HG03025 (cell line): ENCODE measurements at regions not wholly inside any gene's neighbourhood (a gene's known extent, or its start where the extent isn't known, plus 50 kb on each side); places are given as distances from the start of the nearest gene placed in this dataset.

Experiments
- ATAC-seq: cut with Tn5 transposase; IDR thresholded peaks from one replicate; pipeline ENCODE4 v1.9.1; 2021; ENCODE audit warnings: mild to moderate bottlenecking, moderate library complexity; ENCODE audit not compliant: unreplicated experiment, low FRiP score

DNA sequence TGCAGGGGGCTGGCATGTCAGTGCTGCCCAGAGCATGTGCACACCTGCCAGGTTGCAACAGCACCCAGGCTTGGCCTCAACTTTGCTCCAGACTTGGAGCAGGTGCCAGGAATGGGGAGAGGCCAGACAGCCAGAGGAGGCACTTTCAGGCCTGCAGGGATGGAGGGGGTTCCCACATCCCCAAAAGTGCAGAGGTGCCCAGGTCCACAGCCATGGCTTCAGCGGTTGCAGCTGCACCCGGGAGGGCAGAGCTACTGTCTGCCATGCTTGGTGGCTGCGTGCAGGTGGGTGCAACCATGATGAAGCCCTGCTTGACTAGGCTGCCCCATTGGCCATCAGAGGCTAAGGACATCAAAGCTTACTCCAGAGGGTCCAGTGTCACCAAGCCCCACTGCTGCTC is 196.8 kb upstream of the VRK2 start:
- ATAC-seq, result no peak

DNA sequence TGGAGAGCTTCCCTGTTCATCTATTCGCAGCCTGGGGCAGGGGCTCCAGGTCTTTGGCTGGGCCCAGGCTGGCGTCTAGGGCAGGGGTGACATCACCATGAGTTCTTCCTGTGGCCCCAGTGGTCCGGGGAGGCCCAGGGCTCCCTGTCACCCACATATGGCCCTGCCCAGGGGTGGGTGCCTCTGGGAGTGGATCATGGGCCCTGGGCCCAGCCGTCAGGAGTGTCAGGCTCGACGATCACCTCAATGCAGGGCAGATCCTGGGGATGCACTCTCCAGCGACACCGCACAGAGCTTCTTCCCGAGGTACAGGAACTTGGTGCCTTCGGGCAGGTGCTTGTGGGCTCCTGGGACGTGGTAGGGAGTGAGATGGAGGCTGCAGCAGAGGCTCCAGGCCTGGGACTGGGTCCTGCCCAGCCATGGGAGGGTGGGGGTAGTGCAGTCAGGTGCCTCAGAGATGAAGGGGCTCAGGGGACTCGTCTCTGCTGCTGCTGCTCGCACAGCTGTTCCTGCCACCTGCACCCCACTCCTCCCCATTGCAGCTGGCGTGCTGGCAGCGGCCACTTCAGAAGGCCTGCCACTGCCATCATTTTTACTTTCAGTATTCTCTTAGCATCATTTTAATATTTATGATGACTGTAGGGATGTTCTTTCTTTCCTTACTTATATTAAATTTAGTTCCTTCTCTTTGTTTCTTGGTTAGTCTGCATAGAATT is 196.0 kb upstream of the VRK2 start:
- no peak for ATAC-seq

DNA sequence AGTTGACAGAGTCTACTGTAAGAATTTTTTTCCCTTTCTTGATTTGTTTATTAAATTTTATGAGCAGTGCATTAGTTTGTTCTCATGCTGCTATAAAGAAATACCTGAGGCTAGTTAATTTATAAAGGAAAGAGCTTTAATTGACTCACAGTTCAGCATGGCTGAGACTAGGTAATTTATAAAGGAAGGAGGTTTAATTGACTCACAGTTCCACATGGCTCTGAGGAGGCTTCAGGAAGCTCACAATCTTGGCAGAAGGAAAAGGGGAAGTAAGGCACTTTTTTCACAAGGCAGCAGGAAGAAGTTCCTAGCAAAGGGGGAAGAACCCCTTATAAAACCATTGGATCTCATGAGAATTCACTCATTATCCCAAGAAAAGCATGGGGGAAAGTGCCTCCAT is 191.4 kb upstream of the VRK2 start:
- no peak for ATAC-seq

DNA sequence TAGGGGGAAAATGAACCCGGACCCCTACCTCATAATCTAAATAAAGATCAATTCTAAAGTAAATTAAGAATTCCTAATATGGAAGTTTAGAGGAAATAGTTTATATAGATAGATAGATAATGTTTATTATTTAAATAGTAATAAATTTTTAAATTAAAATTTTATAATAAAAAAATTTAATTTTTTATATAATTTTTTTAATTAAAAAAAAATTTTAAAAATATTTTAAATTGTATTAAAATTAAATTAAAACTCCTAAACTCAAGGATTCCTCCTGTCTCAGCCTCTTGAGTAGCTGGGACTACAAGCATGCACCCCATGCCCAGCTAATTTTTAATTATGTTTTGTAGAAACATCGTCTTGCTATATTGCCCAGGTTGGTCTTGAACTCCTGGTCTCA is 186.9 kb upstream of the VRK2 start:
- no peak for ATAC-seq

DNA sequence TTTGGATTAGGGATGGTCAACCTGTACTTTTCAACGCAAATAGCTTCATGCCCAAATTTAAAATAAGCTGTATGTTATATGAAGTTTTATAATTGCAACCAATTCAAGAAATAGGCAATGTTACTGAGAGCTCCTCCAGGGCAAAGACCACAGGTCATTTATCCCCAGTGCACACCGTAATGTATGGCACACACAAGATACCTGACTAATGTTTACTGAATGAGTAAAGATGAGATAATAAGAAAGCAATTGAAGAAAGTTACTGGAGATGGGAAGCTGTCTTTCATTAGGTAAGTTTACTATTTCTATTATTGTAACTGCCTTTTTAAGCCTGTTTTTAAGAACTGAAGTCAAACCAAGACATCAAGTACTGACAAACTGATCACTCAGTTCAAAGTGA is 184.5 kb upstream of the VRK2 start:
- ATAC-seq, result no peak

DNA sequence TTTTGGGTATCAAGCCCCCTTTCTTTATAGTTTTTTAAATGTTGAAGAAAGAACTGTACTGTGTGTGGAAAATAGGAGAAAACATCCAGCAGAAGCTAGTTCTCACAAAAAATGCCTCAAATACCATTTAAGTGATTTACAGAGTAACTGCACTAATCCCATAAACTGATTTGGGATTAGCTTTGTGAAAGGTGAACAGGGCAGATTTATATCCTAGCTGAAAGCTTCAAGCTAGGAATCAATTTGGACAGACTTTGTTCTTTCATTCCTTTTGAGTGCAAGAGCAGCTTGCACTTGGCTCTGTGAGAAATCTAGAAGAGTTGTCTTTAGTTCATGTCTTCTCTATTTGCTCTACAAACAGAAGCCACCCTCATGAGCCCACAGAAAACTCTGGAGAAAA is 183.9 kb upstream of the VRK2 start:
- ATAC-seq, result no peak

DNA sequence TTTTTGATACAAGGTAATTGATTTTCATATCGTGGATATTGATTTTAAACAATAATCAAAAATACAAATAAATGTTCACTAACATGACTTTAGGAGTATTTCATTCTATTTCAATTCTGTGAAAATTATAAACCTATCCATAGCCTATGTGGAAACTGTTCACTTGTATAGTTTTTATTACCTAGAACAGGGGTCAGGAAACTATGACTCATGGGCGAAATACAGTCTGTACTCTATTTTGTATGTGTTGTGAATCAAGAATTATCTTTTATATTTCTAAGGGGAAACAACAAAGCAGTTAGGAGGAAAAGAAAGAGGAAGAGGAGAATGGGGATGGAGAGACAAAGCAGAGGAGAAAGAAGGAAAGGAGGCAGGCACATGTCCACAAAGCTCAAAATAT is 181.7 kb upstream of the VRK2 start:
- ATAC-seq, result no peak

DNA sequence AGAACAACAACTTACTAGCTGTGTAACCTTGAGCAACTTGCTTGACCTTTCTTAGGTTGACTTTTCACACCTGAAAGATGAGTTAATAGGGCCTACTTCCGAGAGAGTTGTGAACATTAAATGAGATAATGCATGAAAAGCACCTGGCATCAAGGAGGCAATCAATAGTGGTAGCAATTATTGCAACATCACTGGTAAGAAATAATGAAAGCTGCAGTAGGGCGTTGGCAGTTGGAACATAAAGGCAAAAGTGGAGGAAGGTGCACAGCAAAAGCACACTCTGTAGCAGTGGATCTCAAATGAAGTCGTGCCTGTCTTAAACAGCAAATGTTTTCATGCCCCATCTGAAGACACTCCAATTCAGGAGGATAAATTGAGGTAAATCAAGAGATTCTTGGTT is 178.9 kb upstream of the VRK2 start:
- ATAC-seq, result no peak

DNA sequence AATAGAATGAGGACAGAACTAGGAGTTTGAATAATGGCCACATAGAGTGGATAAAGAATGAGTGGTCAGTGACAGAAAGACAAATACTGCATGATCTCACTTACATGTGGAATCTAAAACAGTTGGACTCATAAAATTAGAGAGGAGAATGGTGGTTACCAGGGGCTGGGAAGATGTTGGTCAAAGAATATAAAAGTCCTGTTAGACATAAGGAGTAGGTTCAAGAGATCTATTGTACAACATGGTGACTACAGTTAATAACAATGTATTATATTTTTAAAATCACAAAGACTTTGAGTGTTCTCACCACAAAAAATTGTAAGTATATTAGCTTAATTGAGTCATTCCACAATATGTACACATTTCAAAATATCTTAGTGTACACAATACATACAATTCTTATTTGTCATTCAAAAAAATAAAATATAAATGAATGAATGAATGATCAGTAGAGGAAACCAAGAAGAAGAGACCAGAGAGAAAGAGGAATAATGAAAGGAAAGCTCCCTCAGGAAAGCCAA is 177.9 kb upstream of the VRK2 start:
- no peak for ATAC-seq

DNA sequence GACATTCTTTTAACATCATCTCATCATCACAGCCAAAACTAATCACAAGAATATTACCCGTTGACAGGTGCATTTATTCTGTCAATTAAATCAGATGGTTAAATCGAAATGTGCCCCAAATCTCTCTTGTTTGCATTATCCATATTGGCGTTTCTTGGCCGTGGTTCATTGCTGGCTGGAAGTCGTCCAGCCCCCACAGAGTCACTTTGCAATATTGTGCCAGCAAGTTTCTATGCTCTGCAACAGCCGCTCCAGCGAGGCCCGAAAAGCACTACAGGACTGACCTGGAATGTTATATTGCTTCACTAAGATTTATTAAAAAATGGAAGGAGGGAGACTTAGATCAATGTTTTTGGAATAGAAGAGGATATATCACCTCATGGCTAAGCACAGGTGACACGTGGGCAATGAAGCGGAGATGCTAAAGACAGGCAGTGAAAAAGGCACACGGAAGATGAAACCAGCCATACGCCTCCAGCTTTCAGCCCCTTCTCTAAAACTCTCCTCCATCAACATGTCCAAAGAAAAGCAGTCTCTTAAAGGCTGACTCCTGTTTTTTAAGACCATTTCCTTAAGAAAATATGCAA is 176.8 kb upstream of the VRK2 start:
- no peak for ATAC-seq

DNA sequence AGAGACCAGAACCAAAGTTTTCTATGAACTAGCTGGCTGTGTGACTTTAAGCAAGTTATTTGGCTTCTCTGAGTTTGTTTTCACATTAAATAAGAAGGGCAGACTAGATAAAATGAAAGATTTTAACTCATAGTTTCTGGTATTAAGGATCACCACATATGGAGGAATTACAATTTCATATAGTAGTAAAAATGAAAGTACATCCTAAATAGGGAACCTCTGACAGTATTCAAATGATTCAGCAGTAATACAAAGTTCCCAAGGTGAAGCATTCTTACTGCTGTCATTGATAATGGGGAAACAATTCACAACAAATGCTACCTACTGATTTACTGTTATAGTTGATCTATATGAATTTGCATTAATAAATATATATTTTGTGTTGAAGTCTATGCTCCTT is 170.3 kb upstream of the VRK2 start:
- no peak for ATAC-seq

DNA sequence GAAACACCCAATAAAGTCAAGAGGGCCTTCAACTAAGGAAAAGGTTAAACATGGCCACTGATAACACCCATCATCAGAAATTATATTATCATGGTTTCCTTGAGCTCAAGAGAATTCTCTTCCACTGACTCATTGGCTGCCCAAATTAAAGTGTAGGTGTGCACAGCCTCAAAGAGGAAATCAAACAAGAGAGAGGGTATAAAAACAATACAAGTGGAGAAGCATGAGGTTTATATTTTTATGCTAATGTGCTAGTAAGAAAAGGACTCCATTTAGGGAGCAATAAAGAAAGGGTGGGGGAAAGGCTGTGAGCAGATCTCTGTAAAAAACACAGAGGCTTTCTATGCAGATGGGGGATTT is 168.8 kb upstream of the VRK2 start:
- no peak for ATAC-seq

DNA sequence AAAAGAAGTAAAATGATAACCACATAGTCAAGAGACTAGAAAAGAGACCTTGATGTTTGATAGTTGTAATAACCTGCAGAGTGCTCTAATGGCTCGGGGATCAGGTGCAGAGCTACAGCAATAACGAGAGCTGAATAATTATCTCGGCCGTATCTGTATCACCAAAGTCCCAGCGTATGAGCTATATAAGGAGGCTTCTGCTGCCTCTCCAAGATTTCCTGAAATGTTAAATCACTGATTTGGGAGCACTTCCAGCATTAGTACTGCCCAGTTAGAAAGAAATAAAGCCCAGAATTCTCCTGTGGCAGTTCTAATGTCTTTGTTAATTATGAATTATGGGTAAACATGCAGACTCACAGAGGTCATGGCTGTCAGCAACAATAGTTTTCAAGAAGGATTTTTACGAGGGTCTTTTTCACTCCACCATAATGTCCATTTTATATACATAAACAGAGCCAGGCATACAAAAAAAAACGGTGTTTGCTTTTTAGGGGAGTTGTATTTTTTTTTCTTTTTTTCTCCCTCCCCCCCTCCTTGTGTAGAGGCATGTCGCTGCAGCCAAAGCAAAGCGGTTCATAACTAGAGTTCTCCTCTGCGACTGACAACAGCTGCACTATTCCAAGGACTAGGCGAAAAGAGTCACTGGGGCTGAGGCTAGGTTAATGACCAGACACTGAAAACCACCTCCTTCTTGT is 168.3 kb upstream of the VRK2 start:
- no peak for ATAC-seq

DNA sequence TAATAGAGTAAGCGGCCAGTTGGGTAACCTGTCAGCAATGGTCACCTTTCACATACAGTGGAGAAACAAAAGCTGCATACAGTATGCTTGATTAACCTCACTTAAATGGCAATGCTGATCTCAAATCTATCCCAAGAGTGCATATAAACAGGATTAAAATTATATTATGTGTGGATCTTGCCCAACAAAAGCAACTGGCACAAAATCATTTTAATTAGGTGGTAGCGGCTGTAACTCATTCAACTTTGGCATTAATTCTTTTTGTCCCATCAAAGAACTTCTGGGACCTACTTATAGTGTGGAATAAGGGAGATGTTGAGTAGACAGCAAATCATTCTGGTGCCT is 167.8 kb upstream of the VRK2 start:
- ATAC-seq, result no peak

DNA sequence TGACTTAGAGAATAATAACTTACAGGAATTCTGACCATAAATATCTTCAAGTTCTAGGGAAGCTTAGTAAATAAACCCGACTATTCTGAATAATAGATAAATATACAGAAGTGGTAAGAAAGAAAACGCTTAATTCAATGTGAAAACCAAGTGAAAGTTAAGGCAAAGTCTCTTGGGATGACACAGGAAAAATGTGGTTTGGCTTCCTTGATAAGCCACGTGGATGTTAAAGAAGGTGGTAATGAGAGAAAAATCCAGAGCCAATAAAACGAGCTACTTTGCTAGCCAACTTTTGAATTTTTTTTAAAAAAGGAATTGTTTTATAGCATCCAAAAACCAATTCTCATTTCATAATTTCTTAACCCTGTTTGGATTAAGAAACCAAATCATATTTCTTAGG is 166.2 kb upstream of the VRK2 start:
- no peak for ATAC-seq

DNA sequence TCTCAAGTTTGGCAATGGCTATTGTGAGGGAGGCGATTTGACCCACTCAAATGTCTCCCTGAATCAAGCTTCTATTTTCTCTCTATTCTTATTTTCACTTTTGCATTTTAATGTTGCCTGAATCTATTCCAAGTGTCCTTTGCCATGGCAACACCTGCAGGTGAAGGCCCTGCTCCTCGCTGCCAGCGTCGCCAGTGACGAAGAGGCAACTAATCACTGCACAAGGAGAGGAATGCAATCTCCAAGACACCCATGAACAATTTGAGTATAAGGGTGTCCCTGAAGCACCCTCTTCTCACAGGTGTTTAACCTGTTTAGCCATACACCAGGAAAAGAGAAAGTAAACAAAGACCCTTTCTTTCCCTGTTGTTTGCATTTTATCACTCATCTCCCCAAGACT is 165.6 kb upstream of the VRK2 start:
- ATAC-seq, result no peak

DNA sequence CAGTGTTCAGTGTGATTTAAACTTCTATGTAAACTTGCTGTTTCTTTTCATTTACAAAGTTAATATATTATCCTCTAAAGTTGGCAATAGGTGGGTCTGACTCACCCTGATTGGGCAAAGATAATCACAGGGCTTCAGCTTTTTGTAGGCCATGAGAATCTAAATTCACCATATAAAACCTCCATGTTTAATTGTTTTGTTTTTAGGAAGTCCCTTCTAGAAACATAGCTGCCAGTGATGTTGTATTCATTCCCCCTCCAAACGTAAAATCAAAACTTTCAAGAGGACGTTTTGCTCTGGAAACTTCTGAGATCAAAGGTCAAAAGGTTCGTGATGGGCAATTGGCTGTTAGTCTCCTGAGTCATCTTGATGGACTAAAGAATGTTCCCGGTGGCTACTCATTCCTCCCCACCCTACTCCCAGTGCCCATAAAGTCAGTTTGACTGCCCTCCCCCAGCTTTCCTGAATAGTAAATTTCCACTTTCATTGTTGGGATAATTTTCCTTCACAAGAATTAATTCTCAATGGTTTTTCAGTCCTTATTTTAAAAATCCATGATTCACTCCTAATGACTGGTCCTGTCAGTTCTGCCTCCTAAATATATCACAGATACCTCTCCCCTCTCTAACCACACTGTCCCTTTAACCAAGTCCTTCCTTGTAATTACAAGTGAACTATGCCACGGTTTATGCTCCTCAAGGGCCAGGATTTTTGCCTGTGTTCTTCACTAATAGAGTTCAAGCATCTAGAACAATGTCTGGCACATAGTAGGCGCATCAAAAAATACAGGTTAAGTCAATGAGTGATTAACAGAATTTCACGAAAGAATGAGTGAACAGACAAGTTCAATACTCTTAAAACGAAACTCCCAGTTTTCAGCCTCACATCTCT is 164.4 kb upstream of the VRK2 start:
- no peak for ATAC-seq

DNA sequence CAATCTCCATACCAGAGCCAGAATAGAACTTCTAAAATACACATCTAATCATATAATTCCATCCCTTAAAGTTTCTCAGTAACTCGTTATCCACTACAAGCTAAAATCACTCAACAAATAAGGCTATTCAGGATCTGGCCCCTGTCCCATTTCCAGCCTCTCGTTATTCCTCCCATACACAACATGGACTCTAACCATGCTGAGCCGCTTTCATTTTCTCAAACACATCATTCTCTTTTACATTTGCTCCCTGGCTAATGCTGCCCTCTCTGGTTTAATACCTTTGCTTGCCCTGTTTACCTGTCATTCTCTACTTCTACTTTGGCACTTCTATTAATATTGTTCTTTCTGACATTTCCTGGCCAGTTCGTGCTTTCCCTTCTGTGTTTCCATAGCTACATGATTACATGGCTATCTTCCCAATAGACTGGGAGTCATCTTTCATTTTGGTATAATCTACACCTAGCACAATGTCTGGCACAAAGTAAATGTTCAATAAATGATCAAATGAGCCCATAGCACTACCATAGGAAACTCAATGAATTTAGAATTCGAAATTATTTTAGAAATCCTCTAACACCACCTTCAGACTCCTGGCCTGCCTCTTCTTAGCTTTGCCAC is 163.6 kb upstream of the VRK2 start:
- no peak for ATAC-seq

DNA sequence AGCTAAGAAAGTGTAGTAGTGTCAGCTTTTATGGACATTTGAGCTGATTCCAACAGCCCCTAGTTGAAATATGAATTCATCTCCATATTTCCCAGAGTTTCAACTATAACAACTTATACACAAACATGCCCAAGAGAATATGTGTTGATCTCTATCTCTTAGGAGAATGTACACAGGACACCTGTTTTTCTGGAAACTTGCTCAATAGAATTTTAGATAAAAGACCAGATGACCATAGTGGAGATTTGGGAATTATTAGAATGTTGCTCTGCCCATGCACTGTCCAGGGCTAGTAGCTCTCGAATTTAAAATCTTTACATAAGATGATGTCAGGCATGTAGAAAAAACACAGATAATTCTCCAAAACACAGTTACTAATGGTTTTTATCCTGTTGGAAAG is 162.3 kb upstream of the VRK2 start:
- ATAC-seq, result no peak

DNA sequence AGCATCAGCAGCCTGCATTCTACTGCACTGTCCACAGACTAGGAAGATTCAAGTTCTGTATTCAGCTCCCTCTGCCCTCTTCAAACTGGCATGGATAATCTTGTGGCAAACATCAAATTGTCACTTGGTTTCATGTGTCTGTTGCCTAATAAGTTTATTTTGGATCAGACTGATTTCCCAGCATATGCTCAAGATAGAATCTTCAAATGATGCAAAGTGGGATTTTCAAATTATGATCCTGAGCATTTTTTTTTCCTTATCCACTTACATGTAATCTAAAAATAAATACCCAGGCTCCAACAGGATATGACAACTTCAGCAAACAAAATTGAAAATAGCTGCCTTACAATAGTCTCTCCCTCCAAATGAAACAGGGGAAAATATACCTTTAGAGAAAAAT is 160.9 kb upstream of the VRK2 start:
- ATAC-seq, result no peak
